ENCODE measurements at regions not wholly inside any gene's neighbourhood (a gene's known extent, or its start where the extent isn't known, plus 50 kb on each side); places are given as distances from the start of the nearest gene placed in this dataset.

DNA sequence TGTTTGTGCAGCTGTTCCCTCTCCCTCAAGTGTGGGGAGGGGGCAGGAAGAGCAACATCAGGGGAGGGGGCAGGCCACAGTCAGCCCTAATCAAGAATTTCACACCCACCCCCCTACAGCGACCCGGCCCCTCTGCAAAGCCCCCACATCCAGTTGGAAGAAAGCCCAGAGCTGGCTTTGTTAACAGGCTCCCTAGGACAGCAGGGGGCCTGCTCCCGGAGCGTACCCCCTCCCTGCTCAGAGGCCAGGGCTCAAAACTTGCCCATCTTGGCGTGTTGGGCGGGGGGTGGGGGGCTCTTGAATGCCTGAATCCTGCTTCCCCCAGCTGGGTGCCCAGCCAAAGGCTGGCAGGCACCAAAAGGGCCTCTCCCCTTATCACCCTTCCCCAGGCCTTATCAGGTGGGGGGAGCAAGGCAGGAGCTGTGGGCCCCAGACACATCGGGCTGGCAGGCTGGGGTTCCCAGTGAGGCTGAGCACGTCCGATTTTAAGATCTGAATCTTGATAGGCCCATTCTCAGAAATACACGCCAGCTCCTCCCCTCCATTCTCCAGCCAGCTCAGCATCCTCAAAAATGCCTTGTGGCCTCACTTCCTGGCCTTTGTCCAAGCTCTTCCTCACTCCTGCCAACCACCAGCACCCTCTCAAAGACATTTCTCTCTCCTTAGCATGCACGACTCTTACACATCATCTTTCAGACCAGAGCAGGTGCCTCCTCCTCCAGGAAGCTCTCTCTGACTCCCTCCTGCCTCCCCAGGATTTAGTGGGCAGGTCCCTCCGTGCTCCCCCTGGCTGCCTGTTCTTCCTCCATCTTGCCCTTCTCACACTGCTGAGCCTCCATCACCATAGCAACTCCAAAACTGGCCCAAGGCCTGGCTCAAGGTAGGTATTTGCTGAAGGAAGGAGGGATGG lies 384.8 kb downstream of the MN1 start:
- DNase-seq (ENCODE audit: low read depth in 2 of 2), result no peak

- no peak for DNase-seq (ENCODE audit: low read depth in 2 of 2)
These were observed 384.1 kb downstream of the MN1 start for GRCh38 chr22:27417421-27417814.

DNA sequence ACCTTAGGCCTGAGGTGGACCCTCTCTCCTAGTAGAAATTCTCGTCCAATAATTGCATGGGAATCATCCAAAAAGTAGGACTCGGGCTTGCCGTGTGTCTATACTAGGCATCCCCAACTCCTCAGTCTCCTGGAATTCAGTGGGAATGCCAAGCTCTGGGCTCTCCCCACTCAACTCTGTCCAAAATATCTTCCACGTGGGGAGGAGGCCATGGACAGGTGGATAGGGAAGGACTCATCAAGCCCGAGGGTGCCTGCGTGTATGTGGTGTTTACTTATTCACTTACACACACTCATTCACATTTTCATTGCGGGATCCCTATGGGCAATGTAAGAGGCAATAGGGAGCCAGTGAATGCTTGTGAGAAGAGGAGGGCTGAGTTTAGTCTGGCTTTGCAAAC lies 383.3 kb downstream of the MN1 start:
- no peak for DNase-seq (ENCODE audit: low read depth in 2 of 2)

DNA sequence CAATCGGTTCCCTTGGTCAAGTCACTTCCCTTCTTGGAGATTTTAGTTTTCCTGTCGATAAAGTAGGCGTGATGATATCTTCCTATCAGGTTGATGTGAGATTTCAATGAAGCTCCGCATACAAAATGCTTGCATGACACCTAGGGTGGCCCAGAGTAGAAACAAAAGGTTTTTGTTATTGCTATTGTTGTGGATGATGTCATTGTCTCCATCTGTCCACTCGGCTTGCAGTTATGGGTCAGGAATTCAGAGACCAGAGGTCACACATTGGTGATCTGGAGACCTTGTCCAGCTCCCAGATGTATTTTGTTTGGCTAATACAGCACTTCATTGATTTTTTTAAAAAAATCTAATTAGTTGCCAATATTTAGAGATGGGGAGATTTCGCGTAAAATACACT lies 382.1 kb downstream of the MN1 start:
- DNase-seq (ENCODE audit: low read depth in 2 of 2), result no peak

GRCh38 chr22:27420195-27420816 lies 381.2 kb downstream of the MN1 start:
- DNase-seq (ENCODE audit: low read depth in 2 of 2), result no peak

- DNase-seq (ENCODE audit: low read depth in 2 of 2), result no peak
These were observed 380.7 kb downstream of the MN1 start for GRCh38 chr22:27420817-27421361.

- no peak for DNase-seq (ENCODE audit: low read depth in 2 of 2)
These were observed 379.1 kb downstream of the MN1 start for GRCh38 chr22:27422442-27422841.

GRCh38 chr22:27424319-27424718 lies 377.2 kb downstream of the MN1 start:
- no peak for DNase-seq (ENCODE audit: low read depth in 2 of 2)

DNA sequence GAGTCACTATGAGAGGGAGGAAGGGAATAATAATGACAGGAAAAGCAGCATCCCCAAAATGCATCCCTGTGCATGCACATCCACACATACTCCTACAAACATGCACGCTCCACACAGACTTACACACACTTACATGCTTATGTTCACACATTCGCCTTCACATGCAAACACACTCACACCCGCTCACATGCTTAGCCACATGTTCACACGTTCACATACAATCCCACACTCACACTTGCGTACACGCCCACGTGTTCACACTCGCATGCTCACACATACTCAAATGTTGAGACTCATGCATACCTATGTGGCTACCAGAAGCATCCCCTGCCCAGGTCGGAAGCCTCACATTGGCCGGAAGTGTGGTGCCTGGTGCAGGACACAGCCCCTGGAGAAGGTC lies 372.1 kb downstream of the MN1 start:
- no peak for DNase-seq (ENCODE audit: low read depth in 2 of 2)

DNA sequence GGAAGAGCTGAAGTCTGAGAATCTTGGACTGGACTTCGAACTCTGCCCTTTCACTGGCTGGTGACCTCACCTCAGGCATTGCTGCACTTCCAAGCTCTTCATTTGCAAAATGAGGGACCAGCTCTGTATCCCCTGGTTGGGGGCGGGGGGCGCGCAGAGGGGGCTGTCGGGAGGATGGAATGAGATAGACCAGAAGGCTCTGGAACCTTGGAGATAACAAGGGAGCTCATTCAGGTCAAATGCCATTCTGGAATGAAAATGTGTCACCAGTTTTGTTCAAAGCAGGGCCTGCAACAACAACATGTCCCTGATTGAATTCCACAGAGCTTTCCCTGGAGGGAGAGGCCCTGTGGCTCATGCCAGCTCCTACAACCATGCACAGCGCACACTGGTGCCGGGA lies 370.5 kb downstream of the MN1 start:
- no peak for DNase-seq (ENCODE audit: low read depth in 2 of 2)

- DNase-seq (ENCODE audit: low read depth in 2 of 2), result no peak
These were observed 369.7 kb downstream of the MN1 start for GRCh38 chr22:27431896-27432295.

GRCh38 chr22:27433099-27433498 lies 368.5 kb downstream of the MN1 start:
- DNase-seq (ENCODE audit: low read depth in 2 of 2), result no peak

GRCh38 chr22:27433585-27434190 lies 367.9 kb downstream of the MN1 start:
- no peak for DNase-seq (ENCODE audit: low read depth in 2 of 2)

DNA sequence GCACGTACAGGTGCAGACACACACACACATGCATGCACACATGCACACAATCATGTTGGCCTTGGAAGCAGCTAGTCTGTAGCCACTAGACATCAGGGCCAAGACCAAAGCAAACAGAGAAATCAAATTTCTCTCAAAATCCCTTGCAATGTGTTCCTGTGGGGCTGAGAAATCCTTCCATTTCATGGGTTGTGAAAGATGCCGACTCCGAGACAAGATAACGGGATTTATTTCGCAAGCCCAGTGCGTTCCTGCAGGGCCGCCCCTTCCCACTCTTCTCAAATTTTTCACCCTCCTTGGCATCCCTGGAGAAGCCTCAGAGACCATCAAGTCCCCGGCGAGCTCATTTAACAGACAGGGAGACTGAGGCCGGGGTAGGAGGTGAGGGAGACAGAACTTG lies 366.7 kb downstream of the MN1 start:
- no peak for DNase-seq (ENCODE audit: low read depth in 2 of 2)

DNA sequence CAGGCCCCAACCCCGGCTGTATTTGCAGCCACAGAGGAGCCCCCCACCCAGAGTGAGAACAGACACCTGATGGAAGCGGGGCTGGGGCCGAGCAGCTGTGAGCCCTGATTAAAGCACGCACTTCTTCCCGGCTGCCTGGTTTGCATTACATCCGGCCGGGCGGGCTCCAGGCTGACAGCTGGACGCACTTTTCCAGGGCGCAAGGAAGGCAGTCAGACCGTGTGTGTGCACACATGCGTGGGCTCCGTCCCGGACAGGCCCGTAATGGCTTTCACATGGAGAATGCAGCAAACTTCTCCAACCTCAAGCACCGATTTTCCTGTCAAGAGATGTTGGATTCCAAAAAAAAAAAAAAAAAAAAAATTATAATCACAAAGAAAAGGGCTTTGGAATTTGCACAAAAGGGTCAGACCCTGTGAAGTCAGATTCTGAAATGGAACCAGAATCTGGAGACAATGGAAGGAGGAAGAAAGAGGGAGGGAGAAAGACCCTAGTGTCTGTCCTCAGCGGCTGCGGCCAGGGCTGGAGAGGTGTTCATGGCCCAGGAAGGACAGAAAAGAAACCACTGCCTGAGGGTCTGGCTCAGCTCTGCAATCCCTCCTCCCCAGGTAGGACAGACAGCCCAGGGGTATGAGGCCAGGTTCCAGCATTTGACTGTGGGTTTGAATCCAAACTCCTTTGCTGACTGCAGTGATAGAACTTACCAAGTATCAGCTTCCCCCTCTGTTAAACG lies 365.5 kb downstream of the MN1 start:
- no peak for DNase-seq (ENCODE audit: low read depth in 2 of 2)

DNA sequence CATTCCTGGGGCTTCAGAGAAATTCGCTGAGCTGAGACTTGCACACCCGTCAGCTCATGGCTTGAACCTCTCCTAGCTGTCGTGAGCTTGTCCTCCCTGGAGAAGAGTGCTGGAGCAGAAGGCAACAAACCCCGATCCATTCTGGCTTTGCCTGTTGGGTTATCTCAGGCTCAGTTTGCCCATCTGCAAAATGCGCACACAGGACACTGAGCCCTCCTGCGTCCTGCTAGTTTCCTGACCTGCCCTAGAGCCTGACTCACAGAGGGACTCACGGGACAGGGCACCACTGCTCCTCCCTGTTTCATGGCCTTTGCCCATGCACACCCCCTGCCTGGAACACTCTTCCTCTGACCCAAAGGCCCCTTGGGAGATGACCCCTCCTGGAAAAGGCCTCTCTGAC lies 365.0 kb downstream of the MN1 start:
- DNase-seq (ENCODE audit: low read depth in 2 of 2), result no peak

GRCh38 chr22:27437570-27437969 lies 364.0 kb downstream of the MN1 start:
- DNase-seq (ENCODE audit: low read depth in 2 of 2), result no peak

- DNase-seq (ENCODE audit: low read depth in 2 of 2), result no peak
These were observed 363.1 kb downstream of the MN1 start for GRCh38 chr22:27438271-27438980.

GRCh38 chr22:27439131-27439530 lies 362.4 kb downstream of the MN1 start:
- no peak for DNase-seq (ENCODE audit: low read depth in 2 of 2)

DNA sequence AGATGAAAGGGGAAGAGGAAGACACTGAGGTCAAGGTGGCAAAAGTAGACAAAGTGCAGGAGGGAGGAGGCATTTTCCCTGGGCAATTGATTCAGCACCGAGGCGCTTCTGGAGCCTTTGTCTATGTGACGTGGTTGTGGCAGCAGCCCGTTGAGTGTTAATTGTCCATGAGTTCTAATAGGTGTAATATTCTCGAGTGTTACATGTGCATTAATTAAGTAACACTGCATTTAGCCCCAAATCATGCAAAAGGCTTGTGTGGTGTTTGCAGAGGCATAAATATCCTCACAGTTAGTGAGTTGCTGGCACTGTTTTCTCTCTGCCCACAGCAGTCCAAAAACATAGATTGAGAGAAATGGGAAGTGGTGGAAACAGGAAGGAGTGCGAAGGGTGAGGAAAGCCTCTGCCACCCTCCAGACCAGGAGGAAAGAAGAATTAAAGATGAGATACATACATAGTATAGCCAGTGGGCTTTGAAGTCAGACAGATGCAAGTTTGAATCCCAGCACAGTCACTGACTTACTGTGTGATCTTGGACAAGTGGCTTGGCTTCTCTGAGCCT lies 361.2 kb downstream of the MN1 start:
- DNase-seq (ENCODE audit: low read depth in 2 of 2), result no peak
